ENCODE measurements at regions not wholly inside any gene's neighbourhood (a gene's known extent, or its start where the extent isn't known, plus 50 kb on each side); places are given as distances from the start of the nearest gene placed in this dataset.

DNA sequence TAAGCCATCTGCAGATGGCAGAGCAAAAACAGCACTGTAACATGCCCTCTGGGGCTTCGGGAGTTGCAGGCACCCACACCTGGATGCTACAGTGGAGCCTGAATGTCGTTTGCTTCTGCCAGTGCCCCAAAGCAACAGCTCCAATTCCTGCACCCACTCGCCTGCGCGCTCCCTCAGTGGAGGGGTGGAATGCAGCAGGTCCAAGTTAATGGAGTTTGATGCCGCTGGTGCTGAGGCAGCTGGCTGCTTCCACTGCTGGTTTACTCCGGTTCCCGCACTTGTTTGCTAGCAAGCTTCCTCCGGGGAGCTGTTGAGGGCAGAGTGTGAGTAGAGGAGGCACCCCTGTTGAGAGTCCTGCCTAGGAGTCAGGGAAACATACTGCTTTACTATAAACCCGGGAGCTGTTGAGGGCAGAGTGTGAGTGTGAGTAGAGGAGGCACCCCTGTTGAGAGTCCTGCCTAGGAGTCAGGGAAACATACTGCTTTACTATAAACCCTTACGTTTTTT is 584.0 kb upstream of the TMPRSS15 start:
- H3K4me3 ChIP-seq (replicated peaks in 1 of 3; ENCODE audit: insufficient read depth in 1 of 3, low read depth in 1 of 3, low read length in 3 of 3): no peak overlapping the region
- CTCF ChIA-PET: no interaction called here
- no peak overlapping the region for H3K4me2 ChIP-seq (ENCODE audit: insufficient read depth, low read length)
- no TSS peak for BruUV-seq (replicated peaks)
- H3K4me1 ChIP-seq (ENCODE audit: control insufficient read depth, extremely low read depth, insufficient read depth, low read length): no peaks in the 10 kb centered on the region
- no peaks in the 10 kb centered on the region for H4K20me1 ChIP-seq (replicated peaks; ENCODE audit: control insufficient read depth, extremely low read depth, insufficient read depth, low read length)
- no peak overlapping the region for H2AFZ ChIP-seq (ENCODE audit: low read depth, low read length)
- POLR2A ChIA-PET: no interaction called here
- intact Hi-C loops (cut with micrococcal nuclease): no loop called here
- TF ChIP-seq JUN (IDR thresholded peaks at IDR 0.05; ENCODE audit: borderline replicate concordance, insufficient read depth, insufficient read length, low read depth): no peak
- TF ChIP-seq FOS (IDR thresholded peaks at IDR 0.05; ENCODE audit: borderline replicate concordance, insufficient read depth, low read length): no peak
- no peak for TF ChIP-seq POLR2A (IDR thresholded peaks at IDR 0.05; ENCODE audit: low read depth, low read length)
- TF ChIP-seq POLR2AphosphoS5 (IDR thresholded peaks at IDR 0.05; ENCODE audit: insufficient read depth, low read depth, low read length): no peak
- no peak for TF ChIP-seq MYC (IDR thresholded peaks at IDR 0.05; ENCODE audit: low read depth, low read length)
- TF ChIP-seq MAX (IDR thresholded peaks at IDR 0.05; ENCODE audit: insufficient read depth, insufficient read length): no peak
- TF ChIP-seq EZH2 (IDR thresholded peaks at IDR 0.05; ENCODE audit: borderline replicate concordance, low read depth, low read length, severe bottlenecking): no peak
- no peak for TF ChIP-seq GATA2 (IDR thresholded peaks at IDR 0.05; ENCODE audit: insufficient read depth, insufficient read length, low read depth, low read length)
- TF ChIP-seq, protein P1, sequence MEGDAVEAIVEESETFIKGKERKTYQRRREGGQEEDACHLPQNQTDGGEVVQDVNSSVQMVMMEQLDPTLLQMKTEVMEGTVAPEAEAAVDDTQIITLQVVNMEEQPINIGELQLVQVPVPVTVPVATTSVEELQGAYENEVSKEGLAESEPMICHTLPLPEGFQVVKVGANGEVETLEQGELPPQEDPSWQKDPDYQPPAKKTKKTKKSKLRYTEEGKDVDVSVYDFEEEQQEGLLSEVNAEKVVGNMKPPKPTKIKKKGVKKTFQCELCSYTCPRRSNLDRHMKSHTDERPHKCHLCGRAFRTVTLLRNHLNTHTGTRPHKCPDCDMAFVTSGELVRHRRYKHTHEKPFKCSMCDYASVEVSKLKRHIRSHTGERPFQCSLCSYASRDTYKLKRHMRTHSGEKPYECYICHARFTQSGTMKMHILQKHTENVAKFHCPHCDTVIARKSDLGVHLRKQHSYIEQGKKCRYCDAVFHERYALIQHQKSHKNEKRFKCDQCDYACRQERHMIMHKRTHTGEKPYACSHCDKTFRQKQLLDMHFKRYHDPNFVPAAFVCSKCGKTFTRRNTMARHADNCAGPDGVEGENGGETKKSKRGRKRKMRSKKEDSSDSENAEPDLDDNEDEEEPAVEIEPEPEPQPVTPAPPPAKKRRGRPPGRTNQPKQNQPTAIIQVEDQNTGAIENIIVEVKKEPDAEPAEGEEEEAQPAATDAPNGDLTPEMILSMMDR (IDR thresholded peaks at IDR 0.05; ENCODE audit: extremely low read depth in 1 of 2, insufficient read depth in 1 of 2, low read depth in 1 of 2, low read length in 2 of 2): no peak
- no peaks in the 10 kb centered on the region for H3K27me3 ChIP-seq (ENCODE audit: control insufficient read depth in 2 of 2, insufficient read depth in 2 of 2, low read length in 2 of 2)
- dilution Hi-C loops (cut with MboI; ENCODE audit: extremely low pct_ligation_motif_present, low sequenced_read_pairs): no loop called here
- FAIRE-seq (no peak), DNase-seq (ENCODE audit: low read depth, low spot score) (no peak)
- no peaks in the 10 kb centered on the region for H3K9me3 ChIP-seq (replicated peaks; ENCODE audit: control insufficient read depth, insufficient read depth, low read length)
- H3K36me3 ChIP-seq (ENCODE audit: control insufficient read depth in 2 of 2, extremely low read depth in 1 of 2, insufficient read depth in 2 of 2, low read length in 2 of 2): no peaks in the 10 kb centered on the region
- no peak overlapping the region for H3K9ac ChIP-seq (replicated peaks; ENCODE audit: extremely low read depth, insufficient read depth, low read length)
- H3K27ac ChIP-seq (ENCODE audit: insufficient read depth, low read depth, low read length): no peak overlapping the region
- no peaks in the 10 kb centered on the region for H3K9me1 ChIP-seq (replicated peaks; ENCODE audit: control insufficient read depth, extremely low read depth, insufficient read depth, low read length)
- no peaks in the 10 kb centered on the region for H3K79me2 ChIP-seq (ENCODE audit: control insufficient read depth, insufficient read depth, low read length)

Data from endothelial cell of umbilical vein (primary cell).